Activated CD4-positive, alpha-beta T cell treated with anti-CD3 and anti-CD28 coated beads, Interleukin-2, Interleukin-4, amounts not matched to agents 100 ng/mL and 50 ng/mL, durations not matched to agents 16 hours and 8 hours (primary cell): ENCODE measurements at regions not wholly inside any gene's neighbourhood (a gene's known extent, or its start where the extent isn't known, plus 50 kb on each side); places are given as distances from the start of the nearest gene placed in this dataset.

Experiments used
- DNase-seq: peaks from one replicate; pipeline ENCODE4 v3.0.0-alpha.2; 2020; ENCODE audit warnings: low spot score

- no peak for DNase-seq
Measured at GRCh38 chr10:4581929-4582328, 244.1 kb upstream of the AKR1E2 start.

- no peak for DNase-seq
Measured at GRCh38 chr10:4579844-4580243, 246.2 kb upstream of the AKR1E2 start.

- no peak for DNase-seq
Measured at GRCh38 chr10:4576206-4576605, 249.8 kb upstream of the AKR1E2 start.

GRCh38 chr10:4569151-4569550 lies 256.9 kb upstream of the AKR1E2 start:
- DNase-seq, result no peak

- DNase-seq, result no peak
Measured at GRCh38 chr10:4568731-4569130, 257.3 kb upstream of the AKR1E2 start.

- no peak for DNase-seq
Measured at GRCh38 chr10:4568086-4568485, 257.9 kb upstream of the AKR1E2 start.

- DNase-seq, result no peak
Measured at GRCh38 chr10:4567637-4568036, 258.4 kb upstream of the AKR1E2 start.

- DNase-seq, result no peak
Measured at GRCh38 chr10:4566011-4566410, 260.0 kb upstream of the AKR1E2 start.

GRCh38 chr10:4561296-4561695 lies 264.7 kb upstream of the AKR1E2 start:
- DNase-seq, result no peak

- DNase-seq, result no peak
Measured at GRCh38 chr10:4557469-4557868, 268.5 kb upstream of the AKR1E2 start.

GRCh38 chr10:4556527-4556926 lies 269.5 kb upstream of the AKR1E2 start:
- no peak for DNase-seq

- no peak for DNase-seq
Measured at GRCh38 chr10:4555920-4556319, 270.1 kb upstream of the AKR1E2 start.

GRCh38 chr10:4549139-4549653 lies 276.8 kb upstream of the AKR1E2 start:
- DNase-seq, result no peak

- no peak for DNase-seq
Measured at GRCh38 chr10:4546931-4547330, 279.1 kb upstream of the AKR1E2 start.

- DNase-seq, result peak; percentile 52
Measured at GRCh38 chr10:4546500-4546899, 279.5 kb upstream of the AKR1E2 start.

GRCh38 chr10:4545062-4545461 lies 280.9 kb upstream of the AKR1E2 start:
- DNase-seq, result no peak

GRCh38 chr10:4543938-4544533 lies 282.0 kb upstream of the AKR1E2 start:
- DNase-seq, result no peak

- DNase-seq, result no peak
Measured at GRCh38 chr10:4541292-4541691, 284.7 kb upstream of the AKR1E2 start.

- no peak for DNase-seq
Measured at GRCh38 chr10:4538016-4538415, 288.0 kb upstream of the AKR1E2 start.

- no peak for DNase-seq
Measured at GRCh38 chr10:4535521-4535920, 290.5 kb upstream of the AKR1E2 start.

- DNase-seq, result no peak
Measured at GRCh38 chr10:4533621-4534020, 292.4 kb upstream of the AKR1E2 start.

- DNase-seq, result no peak
Measured at GRCh38 chr10:4532976-4533375, 293.0 kb upstream of the AKR1E2 start.

- no peak for DNase-seq
Measured at GRCh38 chr10:4532467-4532866, 293.5 kb upstream of the AKR1E2 start.

- DNase-seq, result no peak
Measured at GRCh38 chr10:4532011-4532410, 294.0 kb upstream of the AKR1E2 start.

- DNase-seq, result no peak
Measured at GRCh38 chr10:4529266-4529665, 296.7 kb upstream of the AKR1E2 start.
